Activated T-helper 1 cell treated with anti-CD3 and anti-CD28 coated beads, Interleukin-12 subunit alpha, Interleukin-12 subunit beta, Interleukin-2, Interleukin-4 antibody, amounts not matched to agents 30 ng/mL and 10 ng/mL and 1 ng/mL, durations not matched to agents 14 hours and 24 hours and 36 hours (primary cell): ENCODE measurements at regions not wholly inside any gene's neighbourhood (a gene's known extent, or its start where the extent isn't known, plus 50 kb on each side); places are given as distances from the start of the nearest gene placed in this dataset.

Experiments used
- DNase-seq: peaks from one replicate; pipeline ENCODE4 v3.0.0; 2021; ENCODE audit warnings: low spot score
- H3K27ac Mint-ChIP-seq: one replicate; pipeline ENCODE4 v1.8.0; 2021; ENCODE audit warnings: mild to moderate bottlenecking, mixed read lengths
- H3K27me3 Mint-ChIP-seq: one replicate; pipeline ENCODE4 v1.8.0; 2022; ENCODE audit warnings: mild to moderate bottlenecking, moderate library complexity, mixed read lengths; ENCODE audit not compliant: insufficient read depth
- H3K36me3 Mint-ChIP-seq: one replicate; pipeline ENCODE4 v1.8.0; 2021; ENCODE audit warnings: low read depth, mixed read lengths
- H3K4me1 Mint-ChIP-seq: one replicate; pipeline ENCODE4 v1.8.0; 2021; ENCODE audit warnings: low read depth, mixed read lengths
- H3K4me3 Mint-ChIP-seq: one replicate; pipeline ENCODE4 v1.8.0; 2021; ENCODE audit warnings: mild to moderate bottlenecking, moderate library complexity, mixed read lengths
- H3K9me3 Mint-ChIP-seq: one replicate; pipeline ENCODE4 v1.8.0; 2021; ENCODE audit warnings: mixed read lengths
- intact Hi-C: fragments of 100-400 bp; cut with micrococcal nuclease; formaldehyde crosslinking; loops from one replicate; pipeline ENCODE4 v1.15.1; 2024

DNA sequence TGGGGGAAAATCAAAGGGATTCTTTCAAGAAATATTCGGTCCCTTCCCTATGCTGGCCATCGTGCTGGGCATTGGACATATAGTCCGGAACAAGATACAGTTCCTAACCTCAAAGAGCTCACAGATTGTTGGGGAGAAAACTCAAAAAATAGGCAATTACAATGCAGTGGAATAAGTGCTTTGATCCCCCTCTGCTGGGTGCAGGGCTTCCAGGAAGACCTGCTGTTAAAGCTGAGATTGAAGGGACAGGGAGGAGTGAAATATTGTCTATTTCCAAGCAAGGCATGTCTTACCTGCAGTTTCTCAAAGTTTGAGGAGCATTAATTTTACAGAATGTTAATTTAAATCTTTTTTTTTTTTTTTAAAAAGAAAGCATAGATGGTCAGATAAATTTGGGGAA is 75.1 kb upstream of the SESN3 start:
- peaks cover 6% of the 10 kb centered on the region for H3K4me1 Mint-ChIP-seq
- H3K9me3 Mint-ChIP-seq, result no peaks in the 10 kb centered on the region
- H3K27ac Mint-ChIP-seq, result no peak overlapping the region
- no peaks in the 10 kb centered on the region for H3K27me3 Mint-ChIP-seq
- H3K4me3 Mint-ChIP-seq, result no peak overlapping the region
- no peaks in the 10 kb centered on the region for H3K36me3 Mint-ChIP-seq
- intact Hi-C loops, result no loop called here
- no peak for DNase-seq

- H3K4me3 Mint-ChIP-seq, result no peak overlapping the region
- intact Hi-C loops, result no loop called here
- no peaks in the 10 kb centered on the region for H3K36me3 Mint-ChIP-seq
- peaks cover 6% of the 10 kb centered on the region for H3K4me1 Mint-ChIP-seq
- DNase-seq, result no peak
- no peaks in the 10 kb centered on the region for H3K9me3 Mint-ChIP-seq
- H3K27ac Mint-ChIP-seq, result no peak overlapping the region
- H3K27me3 Mint-ChIP-seq, result no peaks in the 10 kb centered on the region
These were observed 74.7 kb upstream of the SESN3 start for GRCh38 chr11:95305705-95306104.

DNA sequence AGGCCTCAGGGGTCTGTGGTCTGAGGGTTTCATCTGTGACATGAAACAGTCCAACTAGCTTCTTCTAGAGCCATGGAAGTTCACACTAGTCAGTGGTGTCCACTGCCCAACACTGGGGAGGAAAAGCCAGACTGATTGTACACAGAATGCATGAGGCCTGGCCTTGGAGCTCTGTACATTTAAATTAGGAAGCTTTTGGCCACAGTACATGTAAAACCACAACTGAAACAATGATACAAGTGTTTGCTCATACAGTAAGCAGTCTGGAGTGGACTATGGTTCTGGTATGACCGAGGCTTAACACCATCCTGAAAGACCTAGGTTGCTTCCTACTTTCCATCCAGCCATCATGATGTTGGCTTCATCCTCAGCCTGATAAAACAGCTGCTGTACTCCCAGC is 73.8 kb upstream of the SESN3 start:
- intact Hi-C loops, result no loop called here
- Mint-ChIP-seq H3K4me1 (peaks cover 6% of the 10 kb centered on the region), H3K4me3 (no peak overlapping the region)

GRCh38 chr11:95302211-95302610 is 71.2 kb upstream of the SESN3 start:
- intact Hi-C loops, result no loop called here
- Mint-ChIP-seq H3K27me3 (no peaks in the 10 kb centered on the region), H3K4me1 (peaks cover 21% of the 10 kb centered on the region), H3K9me3 (no peaks in the 10 kb centered on the region), H3K4me3 (no peak overlapping the region), H3K36me3 (no peaks in the 10 kb centered on the region), H3K27ac (no peak overlapping the region)
- DNase-seq, result no peak

More for the DNA sequence above, 73.8 kb upstream of the SESN3 start:
- no peaks in the 10 kb centered on the region for H3K36me3 Mint-ChIP-seq
- DNase-seq, result no peak
- H3K27ac Mint-ChIP-seq, result no peak overlapping the region
- H3K9me3 Mint-ChIP-seq, result no peaks in the 10 kb centered on the region
- no peaks in the 10 kb centered on the region for H3K27me3 Mint-ChIP-seq

- Mint-ChIP-seq H3K9me3 (no peaks in the 10 kb centered on the region), H3K36me3 (no peaks in the 10 kb centered on the region), H3K4me3 (no peak overlapping the region), H3K27ac (no peak overlapping the region), H3K27me3 (no peaks in the 10 kb centered on the region), H3K4me1 (peaks cover 24% of the 10 kb centered on the region)
- DNase-seq, result no peak
- intact Hi-C loops, result no loop called here
These were observed 70.5 kb upstream of the SESN3 start for GRCh38 chr11:95301474-95301873.

DNA sequence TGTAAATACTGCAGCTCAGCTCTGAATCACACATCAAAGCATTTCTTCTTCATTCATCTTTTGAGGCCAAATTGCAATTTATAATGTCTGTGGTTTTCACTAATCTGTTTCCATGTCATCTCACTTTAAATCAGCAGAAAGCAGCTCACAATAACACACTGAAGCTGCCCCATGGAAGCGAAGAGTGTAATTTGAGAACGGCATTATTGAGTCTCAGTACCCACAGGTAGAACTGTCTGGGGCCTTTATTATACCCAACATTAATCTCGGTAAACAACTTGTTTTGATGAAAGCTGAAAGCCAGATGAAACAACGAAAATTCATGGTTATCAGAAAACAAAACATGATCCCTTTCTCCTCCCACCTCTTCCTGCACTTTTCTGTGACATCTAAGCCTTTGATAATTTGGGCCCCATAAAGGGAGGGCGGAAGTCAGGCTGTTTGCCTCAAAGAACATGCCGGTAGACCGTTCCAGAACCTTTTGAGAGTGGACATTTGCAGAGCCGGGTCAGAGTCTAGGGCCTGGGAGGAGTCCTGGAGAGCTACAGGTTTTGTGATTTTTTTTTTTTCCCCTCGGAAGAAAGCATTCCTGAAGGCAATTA is 68.2 kb upstream of the SESN3 start:
- intact Hi-C loops, result loop anchor here (1.0 to 5.0 kb wide), 3 partner anchors 46 to 257 kb away; partner anchors contain the start of gene SESN3
- peak overlapping the region; percentile 56 for H3K27ac Mint-ChIP-seq
- no peaks in the 10 kb centered on the region for H3K36me3 Mint-ChIP-seq
- H3K4me3 Mint-ChIP-seq, result no peak overlapping the region
- DNase-seq, result no peak
- peaks cover 24% of the 10 kb centered on the region for H3K4me1 Mint-ChIP-seq
- no peaks in the 10 kb centered on the region for H3K9me3 Mint-ChIP-seq
- no peaks in the 10 kb centered on the region for H3K27me3 Mint-ChIP-seq

DNA sequence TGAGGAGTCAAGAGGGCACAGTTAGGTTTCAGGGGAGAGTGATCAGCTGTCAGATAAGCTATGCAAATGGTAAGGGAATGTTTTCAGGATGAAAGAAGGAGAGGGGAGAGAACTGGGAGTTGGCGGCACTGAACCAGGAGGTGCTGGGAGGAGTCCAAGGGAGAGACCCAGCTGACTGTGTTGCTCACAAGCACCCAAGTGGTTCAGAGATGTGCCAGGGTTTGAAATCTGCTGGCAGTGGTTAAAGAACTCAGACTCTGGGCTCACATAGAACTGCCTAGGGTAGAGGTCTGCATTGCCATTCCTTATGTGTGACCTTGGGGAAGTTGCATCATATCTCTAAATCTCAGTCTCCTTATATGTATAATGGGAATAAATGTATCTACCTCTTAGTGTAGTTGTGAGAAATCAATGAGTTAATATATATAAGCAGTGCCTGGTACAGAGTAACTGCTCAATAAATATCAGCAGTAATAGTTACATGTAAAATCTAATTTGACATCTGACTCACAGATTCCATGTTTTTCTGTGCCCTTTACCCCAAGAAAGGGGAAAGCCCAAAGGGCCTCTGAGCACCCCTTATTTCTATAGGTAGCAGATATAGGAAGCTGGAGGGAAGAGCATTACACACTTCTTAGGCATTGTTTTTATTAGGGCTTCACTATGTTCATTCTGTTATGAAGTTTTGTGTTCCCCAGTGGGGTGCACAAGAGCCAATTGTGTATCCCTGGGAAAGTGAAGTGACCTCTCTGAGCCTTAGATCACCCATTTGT is 66.9 kb upstream of the SESN3 start:
- H3K27ac Mint-ChIP-seq, result peak overlapping the region; percentile 21
- intact Hi-C loops, result loop anchor here (2.0 to 5.0 kb wide), 2 partner anchors 47 to 66 kb away; partner anchors contain the start of gene SESN3

DNA sequence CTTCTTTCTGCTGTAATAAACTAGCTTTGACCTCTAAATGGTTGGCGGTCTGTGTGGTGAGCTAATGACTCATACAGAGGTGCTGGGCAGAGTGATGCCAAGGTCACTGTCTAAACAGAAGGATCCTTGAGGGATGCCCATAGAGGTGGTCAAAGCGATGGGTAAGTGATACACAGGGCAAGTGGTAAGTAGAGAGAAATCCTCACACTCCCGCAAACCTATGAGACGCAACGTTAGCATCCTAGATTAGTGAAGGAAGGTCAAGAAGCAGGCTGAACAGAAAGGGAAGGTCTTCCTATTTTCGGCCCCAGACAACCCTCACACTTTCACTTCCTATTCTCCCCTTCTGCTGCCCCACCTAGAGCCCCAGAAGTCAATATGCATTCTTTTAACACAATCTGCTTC is 65.6 kb upstream of the SESN3 start:
- H3K4me1 Mint-ChIP-seq, result peaks cover 24% of the 10 kb centered on the region
- no peak overlapping the region for H3K4me3 Mint-ChIP-seq
- no peaks in the 10 kb centered on the region for H3K36me3 Mint-ChIP-seq
- H3K27ac Mint-ChIP-seq, result no peak overlapping the region
- no peaks in the 10 kb centered on the region for H3K27me3 Mint-ChIP-seq
- intact Hi-C loops, result loop anchor here (5.0 kb wide), 1 partner anchor 64 kb away; the partner anchor contains the start of gene SESN3
- no peak for DNase-seq
- H3K9me3 Mint-ChIP-seq, result no peaks in the 10 kb centered on the region

More for the DNA sequence above, 66.9 kb upstream of the SESN3 start:
- no peak overlapping the region for H3K4me3 Mint-ChIP-seq
- H3K9me3 Mint-ChIP-seq, result no peaks in the 10 kb centered on the region
- peaks cover 24% of the 10 kb centered on the region for H3K4me1 Mint-ChIP-seq
- no peaks in the 10 kb centered on the region for H3K27me3 Mint-ChIP-seq
- H3K36me3 Mint-ChIP-seq, result no peaks in the 10 kb centered on the region
- DNase-seq, result no peak

- no peak overlapping the region for H3K27ac Mint-ChIP-seq
- peaks cover 24% of the 10 kb centered on the region for H3K4me1 Mint-ChIP-seq
- no peak overlapping the region for H3K4me3 Mint-ChIP-seq
- intact Hi-C loops, result loop anchor here (5.0 kb wide), 1 partner anchor 64 kb away; the partner anchor contains the start of gene SESN3
- H3K9me3 Mint-ChIP-seq, result no peaks in the 10 kb centered on the region
- no peaks in the 10 kb centered on the region for H3K27me3 Mint-ChIP-seq
- no peaks in the 10 kb centered on the region for H3K36me3 Mint-ChIP-seq
- no peak for DNase-seq
These were observed 65.2 kb upstream of the SESN3 start for GRCh38 chr11:95296165-95296564.

GRCh38 chr11:95295382-95296149 is 64.6 kb upstream of the SESN3 start:
- Mint-ChIP-seq H3K4me1 (peaks cover 24% of the 10 kb centered on the region), H3K36me3 (no peaks in the 10 kb centered on the region), H3K4me3 (no peak overlapping the region), H3K27ac (no peak overlapping the region), H3K27me3 (no peaks in the 10 kb centered on the region), H3K9me3 (no peaks in the 10 kb centered on the region)
- intact Hi-C loops, result loop anchor here (5.0 kb wide), 1 partner anchor 63 kb away; the partner anchor contains the start of gene SESN3
- no peak for DNase-seq

DNA sequence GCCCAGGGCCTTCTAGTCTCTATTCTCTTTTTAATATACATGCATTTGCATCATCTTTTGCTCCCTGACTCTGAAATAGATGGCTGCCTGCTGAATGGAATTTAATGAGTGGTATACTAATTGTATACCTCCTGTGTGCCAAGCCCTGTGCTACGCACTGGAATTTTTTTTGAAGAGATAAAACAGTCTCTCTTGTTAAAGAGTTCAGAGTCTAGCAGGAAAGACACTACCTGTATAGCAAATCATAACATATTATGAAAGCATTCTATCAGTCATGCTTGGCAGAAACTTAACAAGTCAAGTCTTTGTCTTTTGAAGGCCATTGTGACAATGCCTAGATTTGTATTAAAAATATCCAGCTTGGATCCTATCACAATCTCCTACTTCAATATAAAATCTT is 63.7 kb upstream of the SESN3 start:
- H3K4me1 Mint-ChIP-seq, result peaks cover 24% of the 10 kb centered on the region
- no peak for DNase-seq
- H3K4me3 Mint-ChIP-seq, result no peak overlapping the region
- intact Hi-C loops, result loop anchor here (5.0 kb wide), 1 partner anchor 62 kb away; the partner anchor contains the start of gene SESN3
- no peak overlapping the region for H3K27ac Mint-ChIP-seq
- no peaks in the 10 kb centered on the region for H3K9me3 Mint-ChIP-seq
- no peaks in the 10 kb centered on the region for H3K36me3 Mint-ChIP-seq
- peaks cover 2% of the 10 kb centered on the region for H3K27me3 Mint-ChIP-seq

DNA sequence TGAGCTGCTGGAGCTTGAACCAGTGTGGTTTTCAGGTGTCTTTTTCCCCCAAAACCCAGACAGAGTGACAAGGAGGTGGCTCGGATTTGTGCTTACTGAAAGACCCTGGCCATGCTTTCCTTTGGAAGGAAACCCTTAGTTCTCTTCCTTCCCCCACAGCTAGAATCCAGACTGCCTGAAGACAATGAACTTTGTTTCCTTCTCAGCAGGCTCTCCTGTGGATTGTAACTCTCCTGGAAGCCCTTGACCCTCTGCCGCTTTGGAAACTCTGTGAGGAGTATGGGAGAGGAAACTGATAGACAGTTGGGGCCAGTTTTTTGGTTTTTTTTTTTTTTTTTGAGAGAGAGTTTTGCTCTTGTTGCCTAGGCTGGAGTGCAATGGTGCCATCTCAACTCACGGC is 62.1 kb upstream of the SESN3 start:
- no peak overlapping the region for H3K27ac Mint-ChIP-seq
- H3K4me3 Mint-ChIP-seq, result no peak overlapping the region
- no peaks in the 10 kb centered on the region for H3K36me3 Mint-ChIP-seq
- peaks cover 12% of the 10 kb centered on the region for H3K4me1 Mint-ChIP-seq
- intact Hi-C loops, result no loop called here
- peaks cover 6% of the 10 kb centered on the region for H3K27me3 Mint-ChIP-seq
- H3K9me3 Mint-ChIP-seq, result no peaks in the 10 kb centered on the region
- no peak for DNase-seq

- no peaks in the 10 kb centered on the region for H3K36me3 Mint-ChIP-seq
- H3K27ac Mint-ChIP-seq, result no peak overlapping the region
- DNase-seq, result no peak
- no peak overlapping the region for H3K4me3 Mint-ChIP-seq
- peaks cover 6% of the 10 kb centered on the region for H3K27me3 Mint-ChIP-seq
- no peaks in the 10 kb centered on the region for H3K9me3 Mint-ChIP-seq
- intact Hi-C loops, result no loop called here
- H3K4me1 Mint-ChIP-seq, result peaks cover under 1% of the 10 kb centered on the region
These were observed 60.9 kb upstream of the SESN3 start for GRCh38 chr11:95291946-95292345.
